ENCODE measurements at regions not wholly inside any gene's neighbourhood (a gene's known extent, or its start where the extent isn't known, plus 50 kb on each side); places are given as distances from the start of the nearest gene placed in this dataset.

GRCh38 chr4:81883530-81884450, 412.1 kb upstream of the RASGEF1B start:
- no peaks in the 10 kb centered on the region for H3K4me1 ChIP-seq (ENCODE audit: control insufficient read depth, insufficient read depth, low read length)
- no peaks in the 10 kb centered on the region for H3K9me3 ChIP-seq (ENCODE audit: control insufficient read depth, insufficient read depth, low read depth, low read length)
- DNase-seq (ENCODE audit: low read depth, low spot score) = no peak
- H3K27me3 ChIP-seq (ENCODE audit: control insufficient read depth, insufficient read depth, low read length) = no peaks in the 10 kb centered on the region
- H3K4me3 ChIP-seq (ENCODE audit: low read depth in 2 of 2, low read length in 2 of 2) = no peak overlapping the region
- H3K36me3 ChIP-seq (ENCODE audit: control insufficient read depth, insufficient read depth, low read length) = no peaks in the 10 kb centered on the region
- in situ Hi-C loops (cut with HindIII; ENCODE audit: low pct_unique_long_range_greater_than_20kb, low sequenced_read_pairs) (no loop called here), intact Hi-C loops (cut with micrococcal nuclease; ENCODE audit: unreplicated experiment) (no loop called here)
- no peak for TF ChIP-seq TCF7L2 (IDR thresholded peaks at IDR 0.05; ENCODE audit: low read depth, low read length)
- no peak for TF ChIP-seq REST (IDR thresholded peaks at IDR 0.05; ENCODE audit: insufficient read depth in 1 of 2, low read depth in 2 of 2, low read length in 1 of 2)
- no peak for TF ChIP-seq POLR2AphosphoS5 (IDR thresholded peaks at IDR 0.05; ENCODE audit: low read depth, low read length)
- TF ChIP-seq CTCF (IDR thresholded peaks at IDR 0.05) = no peak
- no peak for TF ChIP-seq SIN3A (IDR thresholded peaks at IDR 0.05; ENCODE audit: borderline replicate concordance, insufficient read depth, low read depth, low read length)
- no peak overlapping the region for H3K27ac ChIP-seq (ENCODE audit: low read length)
- ATAC-seq = no peak
- ChIA-PET POLR2A (no interaction called here), CTCF (no interaction called here)
- BruUV-seq (replicated peaks) = no TSS peak

- TF ChIP-seq REST (IDR thresholded peaks at IDR 0.05; ENCODE audit: insufficient read depth in 1 of 2, low read depth in 2 of 2, low read length in 1 of 2) (no peak), CTCF (IDR thresholded peaks at IDR 0.05) (no peak), SIN3A (IDR thresholded peaks at IDR 0.05; ENCODE audit: borderline replicate concordance, insufficient read depth, low read depth, low read length) (no peak), TCF7L2 (IDR thresholded peaks at IDR 0.05; ENCODE audit: low read depth, low read length) (no peak), POLR2AphosphoS5 (IDR thresholded peaks at IDR 0.05; ENCODE audit: low read depth, low read length) (no peak)
- POLR2A ChIA-PET = no interaction called here
- Histone ChIP-seq H3K36me3 (ENCODE audit: control insufficient read depth, insufficient read depth, low read length) (no peaks in the 10 kb centered on the region), H3K27ac (ENCODE audit: low read length) (no peak overlapping the region), H3K27me3 (ENCODE audit: control insufficient read depth, insufficient read depth, low read length) (no peaks in the 10 kb centered on the region), H3K4me3 (ENCODE audit: low read depth in 2 of 2, low read length in 2 of 2) (no peak overlapping the region), H3K4me1 (ENCODE audit: control insufficient read depth, insufficient read depth, low read length) (no peaks in the 10 kb centered on the region), H3K9me3 (ENCODE audit: control insufficient read depth, insufficient read depth, low read depth, low read length) (no peaks in the 10 kb centered on the region)
- DNase-seq (ENCODE audit: low read depth, low spot score) (no peak), ATAC-seq (no peak)
- intact Hi-C loops (cut with micrococcal nuclease; ENCODE audit: unreplicated experiment) (no loop called here), in situ Hi-C loops (cut with HindIII; ENCODE audit: low pct_unique_long_range_greater_than_20kb, low sequenced_read_pairs) (no loop called here)
- CTCF ChIA-PET = no interaction called here
- BruUV-seq (replicated peaks) = no TSS peak
These were observed 411.3 kb upstream of the RASGEF1B start for GRCh38 chr4:81883004-81883403.

All from Panc1 (cell line).